Kidney epithelial cell (primary cell): ENCODE measurements at regions not wholly inside any gene's neighbourhood (a gene's known extent, or its start where the extent isn't known, plus 50 kb on each side); places are given as distances from the start of the nearest gene placed in this dataset.

Experiments used
- DNase-seq: peaks from one replicate; pipeline ENCODE4 v3.0.0-alpha.2; 2010; ENCODE audit warnings: low read depth
- H3K27me3 ChIP-seq: 2 replicates; pipeline ENCODE4 v1.6.0; 2011; ENCODE audit warnings: low read length; ENCODE audit not compliant: control insufficient read depth, insufficient read depth
- H3K36me3 ChIP-seq: 2 replicates; pipeline ENCODE4 v1.5.1; 2011; ENCODE audit warnings: low read length; ENCODE audit not compliant: control insufficient read depth, insufficient read depth
- H3K4me3 ChIP-seq: 2 replicates; pipeline ENCODE4 v1.5.1; 2011; ENCODE audit warnings: low read depth, mild to moderate bottlenecking, control low read depth, low read length
- TF ChIP-seq, protein P1 (sequence below): IDR thresholded peaks from 2 replicates; pipeline ENCODE4 v1.5.1; 2011; ENCODE audit warnings: mild to moderate bottlenecking, moderate library complexity, low read length, control low read depth, inconsistent platforms; ENCODE audit not compliant: insufficient read depth, poor library complexity, severe bottlenecking

DNA sequence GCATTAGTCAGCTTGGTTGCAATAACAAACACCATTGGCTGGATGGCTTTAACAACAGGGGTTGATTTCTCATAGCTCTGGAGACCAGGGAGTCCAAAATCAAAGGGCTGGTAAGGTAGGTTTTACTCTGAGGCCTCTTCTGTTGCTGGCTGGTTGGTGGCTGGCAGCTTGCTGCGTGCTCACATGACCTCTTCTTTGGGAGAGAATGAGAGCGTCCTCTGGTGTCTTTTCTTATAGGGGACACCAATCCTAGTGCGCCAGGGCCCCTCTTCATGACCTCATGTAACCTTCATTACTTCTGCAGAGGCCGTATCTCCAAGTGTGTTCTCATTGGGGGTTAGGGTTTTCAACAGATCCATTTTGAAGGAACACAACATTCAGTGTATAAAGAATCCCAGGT lies 1308.3 kb downstream of the TBC1D22A start:
- TF ChIP-seq, protein P1, sequence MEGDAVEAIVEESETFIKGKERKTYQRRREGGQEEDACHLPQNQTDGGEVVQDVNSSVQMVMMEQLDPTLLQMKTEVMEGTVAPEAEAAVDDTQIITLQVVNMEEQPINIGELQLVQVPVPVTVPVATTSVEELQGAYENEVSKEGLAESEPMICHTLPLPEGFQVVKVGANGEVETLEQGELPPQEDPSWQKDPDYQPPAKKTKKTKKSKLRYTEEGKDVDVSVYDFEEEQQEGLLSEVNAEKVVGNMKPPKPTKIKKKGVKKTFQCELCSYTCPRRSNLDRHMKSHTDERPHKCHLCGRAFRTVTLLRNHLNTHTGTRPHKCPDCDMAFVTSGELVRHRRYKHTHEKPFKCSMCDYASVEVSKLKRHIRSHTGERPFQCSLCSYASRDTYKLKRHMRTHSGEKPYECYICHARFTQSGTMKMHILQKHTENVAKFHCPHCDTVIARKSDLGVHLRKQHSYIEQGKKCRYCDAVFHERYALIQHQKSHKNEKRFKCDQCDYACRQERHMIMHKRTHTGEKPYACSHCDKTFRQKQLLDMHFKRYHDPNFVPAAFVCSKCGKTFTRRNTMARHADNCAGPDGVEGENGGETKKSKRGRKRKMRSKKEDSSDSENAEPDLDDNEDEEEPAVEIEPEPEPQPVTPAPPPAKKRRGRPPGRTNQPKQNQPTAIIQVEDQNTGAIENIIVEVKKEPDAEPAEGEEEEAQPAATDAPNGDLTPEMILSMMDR, result no peak
- Histone ChIP-seq H3K4me3 (no peak overlapping the region), H3K36me3 (no peaks in the 10 kb centered on the region), H3K27me3 (no peaks in the 10 kb centered on the region)
- no peak for DNase-seq

DNA sequence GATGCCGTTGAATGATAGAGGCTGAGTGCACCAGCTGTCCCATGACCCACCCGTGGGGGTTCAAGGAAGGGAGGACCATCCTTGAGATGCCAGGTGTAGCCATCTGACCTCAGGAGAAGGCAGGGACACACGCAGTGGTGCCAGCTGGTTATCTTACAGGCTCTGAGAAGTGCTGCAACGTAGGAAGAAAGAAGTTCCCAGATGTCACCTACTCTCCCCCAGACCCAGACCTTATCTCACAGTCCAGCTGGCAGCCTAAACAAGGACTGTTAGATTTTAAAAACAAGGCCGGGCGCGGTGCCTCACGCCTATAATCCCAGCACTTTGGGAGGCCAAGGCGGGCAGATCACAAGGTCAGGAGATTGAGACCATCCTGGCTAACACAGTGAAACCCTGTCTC lies 1307.6 kb downstream of the TBC1D22A start:
- no peaks in the 10 kb centered on the region for H3K36me3 ChIP-seq
- no peak for DNase-seq
- H3K4me3 ChIP-seq, result no peak overlapping the region
- TF ChIP-seq, protein P1, result no peak
- H3K27me3 ChIP-seq, result no peaks in the 10 kb centered on the region

DNA sequence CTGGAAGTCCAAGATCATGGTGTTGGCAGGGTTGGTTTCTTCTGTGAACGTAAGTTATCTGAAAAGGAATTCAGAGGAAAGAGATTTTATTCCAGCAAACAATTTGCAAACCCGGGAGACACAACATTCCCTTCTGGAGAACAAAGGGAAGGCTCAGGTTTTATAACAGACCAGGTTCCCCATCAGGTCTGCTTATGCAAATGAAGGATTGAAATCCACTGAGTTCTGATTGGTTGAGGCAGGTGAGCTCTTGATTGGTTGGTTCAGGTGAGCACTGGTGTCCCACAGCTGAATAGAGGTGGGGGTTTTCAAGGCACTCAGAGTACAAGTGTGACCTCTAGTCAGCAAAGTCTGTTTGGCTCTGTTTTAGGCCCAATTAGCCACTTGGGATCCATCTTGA lies 1306.8 kb downstream of the TBC1D22A start:
- TF ChIP-seq, protein P1, result no peak
- no peak for DNase-seq
- H3K27me3 ChIP-seq, result no peaks in the 10 kb centered on the region
- H3K36me3 ChIP-seq, result no peaks in the 10 kb centered on the region
- H3K4me3 ChIP-seq, result no peak overlapping the region

DNA sequence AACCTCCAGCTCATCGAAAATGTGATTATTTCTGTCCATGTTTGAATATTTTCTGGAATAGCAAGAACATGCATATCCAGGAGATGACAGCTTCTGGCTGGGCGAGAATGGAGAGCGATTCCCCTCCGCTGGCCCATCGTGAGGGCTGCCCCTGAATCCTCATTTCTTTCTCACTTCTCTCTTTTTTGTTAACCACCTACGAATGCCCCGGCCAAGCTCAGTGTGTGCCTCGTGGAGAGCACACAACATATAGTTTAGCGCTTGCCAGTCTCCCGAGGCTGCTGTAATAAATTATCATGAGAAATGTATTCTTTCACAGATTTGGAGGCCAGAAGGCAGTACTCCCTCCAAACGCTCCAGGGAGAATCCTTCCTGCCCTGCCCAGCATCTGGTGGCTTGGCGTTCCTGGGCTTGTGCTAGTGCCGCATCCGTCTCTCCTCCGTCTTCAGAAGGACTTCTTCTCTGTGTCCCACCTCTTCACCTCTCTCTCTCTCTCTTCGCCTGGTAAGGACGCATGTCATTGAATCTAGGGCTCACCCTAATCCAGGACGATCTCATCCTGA lies 1306.0 kb downstream of the TBC1D22A start:
- H3K4me3 ChIP-seq, result no peak overlapping the region

DNA sequence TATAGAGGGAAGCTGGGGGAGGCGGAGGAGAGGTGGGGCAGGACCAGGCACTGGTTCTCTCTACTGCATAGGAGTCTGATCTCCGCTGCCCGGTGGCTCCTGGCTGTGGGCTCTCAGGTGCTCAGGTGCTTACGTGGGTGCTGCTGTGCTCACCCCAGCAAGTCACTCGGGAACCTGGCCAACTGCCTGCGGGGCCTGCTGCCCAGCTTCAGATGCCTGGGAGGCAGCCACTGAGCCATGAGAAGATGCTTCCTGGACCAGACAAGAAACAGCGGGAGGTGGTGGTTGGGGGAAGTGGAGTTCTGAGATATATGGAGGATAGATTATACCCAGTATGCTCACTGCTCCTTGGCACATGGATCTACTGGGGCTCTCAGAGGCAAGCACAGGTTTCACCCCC lies 1303.4 kb downstream of the TBC1D22A start:
- H3K4me3 ChIP-seq, result no peak overlapping the region
- no peaks in the 10 kb centered on the region for H3K27me3 ChIP-seq
- TF ChIP-seq, protein P1, result no peak
- H3K36me3 ChIP-seq, result no peaks in the 10 kb centered on the region
- DNase-seq, result no peak

More for the DNA sequence above, 1306.0 kb downstream of the TBC1D22A start:
- H3K27me3 ChIP-seq, result no peaks in the 10 kb centered on the region
- H3K36me3 ChIP-seq, result no peaks in the 10 kb centered on the region
- TF ChIP-seq, protein P1, result no peak
- no peak for DNase-seq

DNA sequence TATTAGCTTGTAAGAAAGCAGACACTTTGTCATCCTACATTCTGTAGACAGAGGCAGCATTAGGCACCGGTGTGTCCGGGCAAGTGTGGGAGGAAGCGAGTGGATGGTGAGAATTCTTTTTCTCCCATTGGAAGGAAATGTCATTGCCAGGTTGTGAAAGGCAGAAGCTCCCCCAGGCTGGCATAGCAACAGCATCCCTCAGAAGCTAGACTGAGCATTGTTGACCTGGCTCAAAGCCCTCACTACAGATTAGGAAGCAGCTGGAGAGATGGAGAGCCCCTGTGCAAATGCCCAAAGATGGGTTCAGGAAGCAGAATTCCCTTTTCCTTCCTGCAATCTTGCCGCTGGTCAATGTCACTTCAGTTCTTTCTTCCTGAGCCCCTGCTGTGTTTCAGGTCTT lies 1299.3 kb downstream of the TBC1D22A start:
- DNase-seq, result no peak
- Histone ChIP-seq H3K36me3 (no peaks in the 10 kb centered on the region), H3K27me3 (no peaks in the 10 kb centered on the region), H3K4me3 (no peak overlapping the region)
- TF ChIP-seq, protein P1, result no peak
